Inflammatory macrophage (primary cell): ENCODE measurements at regions not wholly inside any gene's neighbourhood (a gene's known extent, or its start where the extent isn't known, plus 50 kb on each side); places are given as distances from the start of the nearest gene placed in this dataset.
A peak's percentile ranks its signal among the peaks of the same experiment; 100 is the strongest.

Source experiments
- DNase-seq, 2 donors: peaks; one replicate each; pipeline ENCODE4 v3.0.0-alpha.2; 2020 to 2022

- DNase-seq = no peak
Observed at GRCh38 chr14:71471634-71472355, 460.4 kb upstream of the RGS6 start.

DNA sequence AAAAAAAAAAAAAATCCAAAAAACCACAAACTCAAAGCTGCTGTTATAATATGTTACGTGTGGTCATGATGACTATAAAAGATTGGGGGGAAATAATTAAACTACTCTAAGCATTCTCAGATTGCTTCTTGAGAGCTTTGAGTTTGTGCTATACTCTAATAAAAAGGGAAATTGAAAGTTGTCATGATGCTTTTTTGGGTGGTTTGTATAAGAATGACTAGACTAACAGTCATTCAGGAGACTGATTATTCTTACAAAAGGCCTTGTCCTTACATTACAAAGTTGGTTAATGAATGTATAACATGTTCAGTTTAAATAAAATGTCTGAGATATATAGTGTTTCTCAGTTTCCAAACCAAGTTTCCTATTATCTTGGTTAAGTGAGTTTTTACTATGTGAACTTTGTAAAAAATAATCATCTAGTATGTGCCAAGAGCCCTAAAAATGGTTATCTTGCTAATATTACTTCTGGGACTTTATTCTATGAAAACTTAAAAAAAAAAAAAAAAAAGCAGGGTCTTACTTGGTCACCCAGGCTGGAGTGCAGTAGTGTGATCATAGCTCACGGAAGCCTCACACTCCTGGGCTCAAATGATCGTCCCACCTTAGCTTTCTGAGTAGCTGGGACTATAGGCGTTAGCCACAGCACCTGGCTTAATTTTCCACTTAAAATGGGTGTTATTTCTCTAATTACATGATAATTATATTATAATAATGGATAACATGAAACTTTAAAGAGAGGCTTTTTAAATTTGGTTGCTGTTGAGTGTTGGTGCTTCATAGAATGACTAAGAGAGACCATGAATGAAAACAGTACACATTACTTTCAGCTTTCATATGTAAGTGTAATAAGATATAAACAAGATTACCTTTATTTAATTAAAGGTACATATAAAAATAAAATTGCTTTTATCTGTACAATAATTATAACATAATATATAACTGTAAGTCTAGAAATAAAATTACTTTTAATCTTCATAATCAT lies 459.6 kb upstream of the RGS6 start:
- no peak for DNase-seq

- DNase-seq = no peak
Observed at GRCh38 chr14:71473843-71474242, 458.4 kb upstream of the RGS6 start.

GRCh38 chr14:71474301-71475265 lies 457.6 kb upstream of the RGS6 start:
- no peak for DNase-seq

- no peak for DNase-seq
Observed at GRCh38 chr14:71475916-71476315, 456.3 kb upstream of the RGS6 start.

DNA sequence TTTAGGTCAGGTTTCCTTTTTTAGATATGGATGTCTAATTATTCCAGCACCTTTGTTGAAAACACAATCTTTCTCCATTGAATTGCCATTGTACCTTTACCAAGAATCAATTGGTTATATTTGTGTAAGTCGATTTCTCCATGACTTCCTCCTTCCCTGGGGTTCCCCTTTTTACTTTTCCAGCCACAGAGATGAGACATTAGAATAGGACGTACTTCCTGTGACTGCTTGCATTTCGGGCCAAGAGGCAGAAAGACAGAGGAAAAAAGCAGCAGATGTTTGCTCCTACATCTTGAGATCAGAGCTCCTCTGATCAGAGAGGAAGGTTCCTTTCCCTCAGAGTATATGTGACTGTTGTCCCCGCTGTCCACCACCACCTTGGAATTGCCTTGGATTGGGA lies 453.7 kb upstream of the RGS6 start:
- DNase-seq = peak; percentile 75 to 82

GRCh38 chr14:71481021-71481654 lies 451.1 kb upstream of the RGS6 start:
- DNase-seq = peak; percentile 36 to 42

GRCh38 chr14:71482671-71483070 lies 449.6 kb upstream of the RGS6 start:
- DNase-seq = no peak

DNA sequence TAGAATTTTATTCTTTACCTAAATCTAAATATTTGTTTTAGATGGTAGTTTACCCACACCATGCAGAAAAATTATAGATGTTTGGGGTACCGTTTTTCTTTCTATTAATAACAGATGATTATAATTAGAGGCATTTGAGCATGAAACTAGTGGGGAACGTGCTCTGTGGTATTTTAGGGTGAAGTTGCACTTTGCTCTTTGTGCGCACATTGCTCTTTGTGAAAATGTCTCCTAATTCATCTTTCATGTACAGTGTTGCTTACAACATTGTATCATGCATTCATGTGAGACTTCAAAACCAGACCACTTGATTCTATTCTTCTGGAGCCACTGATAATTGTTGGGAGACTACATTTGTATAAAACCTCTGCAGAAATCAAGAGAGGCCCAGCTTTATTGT lies 449.1 kb upstream of the RGS6 start:
- DNase-seq = no peak

DNA sequence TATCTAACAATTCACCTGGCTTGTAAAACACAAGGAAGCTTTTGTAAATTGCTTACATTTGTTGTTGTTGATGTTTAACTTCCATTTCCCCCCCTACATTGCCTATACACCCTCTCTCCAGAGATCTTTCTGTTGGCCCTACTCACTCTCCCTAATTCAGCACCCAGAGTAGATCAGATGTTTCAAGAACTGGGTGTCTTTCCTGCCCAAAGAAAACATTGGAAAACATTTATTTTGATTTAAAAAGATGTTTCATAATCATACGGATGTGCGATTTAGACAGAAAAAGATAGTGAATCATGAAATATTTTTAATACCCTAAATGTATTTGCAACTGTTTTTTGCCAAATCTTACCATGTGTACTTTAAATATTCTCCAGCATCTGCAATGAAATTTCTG lies 446.4 kb upstream of the RGS6 start:
- no peak for DNase-seq

DNA sequence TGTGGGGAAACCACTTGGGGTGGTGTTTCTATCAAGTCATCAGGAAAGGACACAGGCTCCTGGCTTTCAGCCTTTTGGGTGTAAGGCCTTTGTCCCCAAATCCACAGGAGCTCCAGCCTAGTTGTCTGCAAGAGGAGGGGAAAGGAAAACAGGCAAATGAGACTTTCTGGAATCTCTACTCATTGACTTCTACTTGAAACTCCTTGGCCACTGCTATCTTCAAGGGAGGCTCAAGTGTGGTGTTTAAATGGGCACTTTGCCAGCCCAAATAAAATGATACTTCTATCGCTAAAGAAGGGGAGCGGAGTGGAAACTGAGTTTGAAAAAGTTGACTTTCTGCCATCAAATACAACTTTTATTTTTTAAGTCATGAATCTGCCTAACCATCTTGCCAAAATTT lies 445.9 kb upstream of the RGS6 start:
- no peak for DNase-seq

GRCh38 chr14:71487449-71487848 lies 444.8 kb upstream of the RGS6 start:
- DNase-seq = no peak

DNA sequence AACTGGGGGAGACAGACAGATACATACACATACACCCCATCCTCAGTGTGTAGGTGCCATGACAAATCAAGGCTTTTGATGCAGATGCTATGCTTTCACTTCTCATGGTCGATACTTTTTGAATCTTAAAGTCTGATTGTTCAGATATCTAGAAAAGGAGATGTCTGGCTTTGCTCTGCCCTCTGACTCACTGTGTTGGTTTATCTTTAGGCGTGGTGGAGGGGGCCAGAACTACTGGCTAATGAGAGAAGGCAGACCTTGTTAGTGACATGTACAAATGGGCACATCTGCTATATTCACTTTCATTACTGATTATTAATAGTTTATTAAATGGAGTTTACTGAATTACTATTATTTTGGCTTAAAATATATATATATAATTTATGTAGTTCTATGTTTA lies 444.3 kb upstream of the RGS6 start:
- DNase-seq = no peak

DNA sequence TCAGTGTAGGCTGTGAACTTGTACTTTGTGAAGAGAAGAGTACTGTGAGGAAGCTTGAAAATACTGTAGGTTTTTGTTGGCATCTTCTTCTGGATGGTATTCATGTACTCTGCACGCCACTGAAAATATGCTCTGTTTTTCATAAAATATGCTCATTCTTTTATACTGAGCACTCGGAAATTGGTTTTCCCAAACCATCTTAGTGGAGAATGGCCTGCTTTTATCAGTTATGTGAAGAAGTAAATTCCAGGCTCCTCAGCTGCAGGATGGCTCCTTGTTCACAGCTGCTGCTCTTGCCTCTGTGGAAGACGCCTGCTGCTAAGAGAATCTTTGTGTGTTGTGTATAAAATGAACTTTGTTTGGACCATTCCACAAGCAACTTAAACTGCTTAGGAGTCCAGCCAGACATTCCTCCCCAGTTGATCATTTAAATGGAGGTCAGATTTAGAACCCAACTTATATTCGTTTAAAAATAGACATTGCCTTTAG lies 443.5 kb upstream of the RGS6 start:
- DNase-seq = no peak

DNA sequence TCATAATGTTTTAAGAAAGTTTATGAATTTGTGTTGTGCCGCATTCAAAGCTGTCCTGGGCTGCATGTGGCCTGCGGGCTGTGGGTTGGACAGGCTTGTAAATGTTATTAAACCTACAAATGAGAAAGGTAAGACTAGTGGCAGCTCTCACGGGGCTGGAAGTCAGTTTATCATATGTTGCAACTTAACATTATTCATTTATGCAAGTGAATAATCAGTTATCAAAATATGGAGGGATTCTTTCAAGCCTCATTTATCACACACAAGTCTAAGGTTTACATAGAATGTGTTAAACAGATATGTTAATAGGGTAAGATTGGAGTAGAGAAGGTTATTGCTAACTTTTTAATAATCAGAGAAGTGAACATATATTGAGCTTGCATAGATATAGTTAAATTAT lies 442.5 kb upstream of the RGS6 start:
- DNase-seq = no peak

DNA sequence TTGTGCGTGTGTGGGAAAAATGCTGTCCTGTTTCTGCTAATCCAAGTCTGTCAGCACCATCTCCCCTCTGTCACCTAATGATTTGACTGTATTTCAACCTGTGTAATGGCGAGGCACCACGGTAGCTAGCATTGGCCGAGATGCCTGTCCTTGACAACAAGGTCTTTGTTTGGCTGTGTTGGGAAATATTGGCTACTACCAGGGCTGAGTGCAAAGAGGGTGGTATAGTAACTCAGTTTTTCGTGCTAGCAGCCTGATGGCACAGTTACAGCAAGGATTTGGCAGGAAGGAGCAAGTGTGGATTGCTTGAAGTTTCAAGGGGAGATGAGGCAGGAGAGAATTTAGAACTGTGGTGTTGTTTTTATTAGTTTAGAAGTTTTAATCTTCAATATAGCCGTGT lies 440.3 kb upstream of the RGS6 start:
- no peak for DNase-seq

DNA sequence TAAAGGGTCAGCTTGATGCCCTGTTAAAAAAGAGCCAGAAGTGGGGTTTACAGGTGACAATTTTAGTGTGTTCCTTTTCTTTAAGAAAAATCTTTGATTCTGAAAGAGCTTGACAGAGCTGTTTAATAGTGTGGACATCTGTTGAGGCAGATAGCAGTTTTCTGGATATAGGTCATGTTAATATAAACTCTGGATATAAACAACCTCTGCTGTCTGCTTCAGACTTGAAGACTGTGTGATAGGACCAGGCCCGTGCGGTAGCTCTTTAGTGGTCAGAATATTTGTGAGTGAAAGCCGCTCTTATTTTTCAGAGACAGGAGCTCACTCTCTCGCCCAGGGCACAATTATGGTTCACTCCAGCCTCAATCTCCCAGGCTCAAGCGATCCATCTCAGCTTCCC lies 439.9 kb upstream of the RGS6 start:
- no peak for DNase-seq

DNA sequence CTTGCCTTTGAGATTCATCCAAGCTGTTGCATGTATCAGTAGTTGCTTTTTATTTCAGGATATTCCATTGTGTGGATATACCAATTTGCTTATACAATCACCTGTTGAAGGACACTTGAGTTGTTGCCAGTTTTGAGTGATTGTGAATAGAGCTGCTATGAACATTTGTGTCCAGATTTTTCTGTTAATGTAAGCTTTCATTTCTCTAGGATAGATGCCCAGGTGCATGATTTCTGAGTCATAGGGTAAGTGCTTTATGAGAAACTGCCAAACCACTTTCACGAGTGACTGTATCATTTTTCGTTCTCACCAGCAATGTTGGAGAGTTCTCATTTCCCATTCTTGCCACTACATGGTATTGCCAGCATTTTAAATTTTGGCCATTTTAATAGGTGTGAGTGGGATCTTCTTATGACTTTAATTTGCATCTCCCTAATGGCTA lies 434.6 kb upstream of the RGS6 start:
- no peak for DNase-seq

GRCh38 chr14:71498212-71498611 lies 434.0 kb upstream of the RGS6 start:
- no peak for DNase-seq

DNA sequence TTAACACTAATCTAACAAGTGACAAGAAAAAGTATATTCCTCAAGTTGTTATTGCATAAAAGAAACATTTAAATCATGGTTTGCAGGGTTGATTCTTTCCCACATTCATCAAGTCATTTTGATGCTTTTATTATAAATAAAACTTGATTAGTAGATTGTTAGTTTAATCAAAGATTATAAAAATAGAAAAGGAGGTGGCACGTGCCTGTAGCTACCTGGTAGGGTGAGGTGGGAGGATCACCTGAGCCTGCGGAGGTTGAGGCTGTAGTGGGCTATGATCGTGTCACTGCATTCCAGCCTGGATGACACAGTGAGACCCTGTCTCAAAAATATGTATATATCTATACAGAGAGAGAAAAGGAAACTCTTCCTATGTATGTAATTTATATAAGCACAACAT lies 433.2 kb upstream of the RGS6 start:
- DNase-seq = no peak

- DNase-seq = no peak
Observed at GRCh38 chr14:71507681-71508080, 424.5 kb upstream of the RGS6 start.

GRCh38 chr14:71508901-71509300 lies 423.3 kb upstream of the RGS6 start:
- no peak for DNase-seq
